A673 (cell line): ENCODE measurements at regions not wholly inside any gene's neighbourhood (a gene's known extent, or its start where the extent isn't known, plus 50 kb on each side); places are given as distances from the start of the nearest gene placed in this dataset.

Experiments used
- EZH2 ChIP-seq: fragments of 200-600 bp; sonication (generic); IDR thresholded peaks from 2 replicates; pipeline ENCODE4 v1.6.1; 2017; ENCODE audit warnings: borderline replicate concordance, low read depth, mild to moderate bottlenecking, mixed read lengths, antibody characterized with exemption, low read length; ENCODE audit not compliant: poor library complexity, severe bottlenecking
- TF ChIP-seq, protein P1 (sequence below): fragments of 300-800, 200-600 bp; sonication (generic); conservative IDR thresholded peaks from 2 replicates; pipeline ENCODE4 v1.5.1; 2017; ENCODE audit warnings: low read depth, mild to moderate bottlenecking, antibody characterized with exemption, low read length, moderate library complexity, mixed read lengths

DNA sequence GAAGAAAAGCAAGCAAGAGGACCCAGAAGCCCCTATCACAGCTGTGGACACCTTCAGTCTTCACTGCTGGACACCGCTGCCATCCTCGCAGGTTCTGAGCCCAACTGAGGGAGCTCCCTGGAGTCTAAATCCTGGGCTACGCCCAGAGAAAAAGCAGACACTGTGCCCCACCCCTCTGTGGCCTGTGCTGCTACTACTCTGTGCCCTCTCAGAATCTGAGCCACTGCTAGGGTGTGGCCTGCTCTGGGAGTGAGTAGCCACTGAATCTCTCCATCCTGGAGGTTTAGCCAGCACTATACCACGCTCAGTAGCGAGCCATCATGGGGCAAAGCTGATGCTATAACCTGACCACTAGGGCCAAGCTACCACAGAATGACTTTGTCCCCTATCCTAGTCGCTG lies 338.2 kb downstream of the NPR3 start:
- TF ChIP-seq, protein P1, sequence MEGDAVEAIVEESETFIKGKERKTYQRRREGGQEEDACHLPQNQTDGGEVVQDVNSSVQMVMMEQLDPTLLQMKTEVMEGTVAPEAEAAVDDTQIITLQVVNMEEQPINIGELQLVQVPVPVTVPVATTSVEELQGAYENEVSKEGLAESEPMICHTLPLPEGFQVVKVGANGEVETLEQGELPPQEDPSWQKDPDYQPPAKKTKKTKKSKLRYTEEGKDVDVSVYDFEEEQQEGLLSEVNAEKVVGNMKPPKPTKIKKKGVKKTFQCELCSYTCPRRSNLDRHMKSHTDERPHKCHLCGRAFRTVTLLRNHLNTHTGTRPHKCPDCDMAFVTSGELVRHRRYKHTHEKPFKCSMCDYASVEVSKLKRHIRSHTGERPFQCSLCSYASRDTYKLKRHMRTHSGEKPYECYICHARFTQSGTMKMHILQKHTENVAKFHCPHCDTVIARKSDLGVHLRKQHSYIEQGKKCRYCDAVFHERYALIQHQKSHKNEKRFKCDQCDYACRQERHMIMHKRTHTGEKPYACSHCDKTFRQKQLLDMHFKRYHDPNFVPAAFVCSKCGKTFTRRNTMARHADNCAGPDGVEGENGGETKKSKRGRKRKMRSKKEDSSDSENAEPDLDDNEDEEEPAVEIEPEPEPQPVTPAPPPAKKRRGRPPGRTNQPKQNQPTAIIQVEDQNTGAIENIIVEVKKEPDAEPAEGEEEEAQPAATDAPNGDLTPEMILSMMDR: no peak
- TF ChIP-seq EZH2: no peak
